ENCODE measurements at regions not wholly inside any gene's neighbourhood (a gene's known extent, or its start where the extent isn't known, plus 50 kb on each side); places are given as distances from the start of the nearest gene placed in this dataset.
"Not testable (repeated sequence)": the region's sequence is repeated elsewhere in the genome, so short reads cannot be mapped to it uniquely, and the experiment has no call there.

DNA sequence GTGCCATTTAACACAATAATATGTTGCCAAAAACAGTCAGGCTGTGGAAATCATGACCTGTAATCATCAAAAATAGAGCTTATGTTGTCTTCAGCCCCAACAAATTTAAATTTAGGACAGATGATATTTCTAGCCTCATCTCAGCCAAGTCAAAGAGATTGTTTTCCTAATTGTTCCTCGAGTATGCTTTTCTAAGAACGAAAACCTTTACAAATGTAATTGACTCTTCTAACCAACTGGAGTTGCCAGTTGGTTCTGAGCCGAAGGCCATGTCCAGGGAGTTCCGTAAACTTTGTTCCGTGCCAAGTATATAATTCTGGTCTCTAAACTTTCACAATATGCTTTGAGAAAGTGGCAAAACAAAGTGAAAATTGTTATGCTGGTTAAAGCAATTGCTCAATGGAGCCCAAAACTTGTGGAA lies 160.8 kb downstream of the CEMIP2 start:
- H3K4me3 ChIP-seq (ENCODE audit: low read length), result no peak overlapping the region
- H3K9ac ChIP-seq (ENCODE audit: low read length), result no peak overlapping the region
- no peak overlapping the region for H3K27ac ChIP-seq (ENCODE audit: low read length)
- no peak overlapping the region for H2AFZ ChIP-seq (ENCODE audit: low read length)
- ATAC-seq (no peak), DNase-seq (no peak)
- no peaks in the 10 kb centered on the region; the same call in 1 of the 2 replicates for H3K36me3 ChIP-seq (ENCODE audit: low read depth, low read length)
- TF ChIP-seq CTCF (conservative IDR thresholded peaks at IDR 0.05; ENCODE audit: low read depth, low read length), result no peak
- no peak for TF ChIP-seq EZH2 (IDR thresholded peaks at IDR 0.05; ENCODE audit: low read length, unreplicated experiment)
- no peak for TF ChIP-seq EZH2phosphoT487 (IDR thresholded peaks at IDR 0.05; ENCODE audit: borderline replicate concordance, low read length)
- no peaks in the 10 kb centered on the region for H3K79me2 ChIP-seq (ENCODE audit: low read length)
- intact Hi-C loops (cut with micrococcal nuclease), result loop anchor here (5.0 kb wide), 1 partner anchor 75 kb away; no protein-coding TSS in a partner anchor
- H4K20me1 ChIP-seq (ENCODE audit: low read length), result no peaks in the 10 kb centered on the region
- CTCF ChIA-PET, result no interaction called here
- H3K4me2 ChIP-seq (ENCODE audit: low read length), result no peak overlapping the region
- BruUV-seq (replicated peaks), result no TSS peak
- POLR2A ChIA-PET (ENCODE audit: unreplicated experiment), result no interaction called here
- H3K9me3 ChIP-seq (ENCODE audit: low read length), result no peaks in the 10 kb centered on the region
- no peaks in the 10 kb centered on the region for H3K4me1 ChIP-seq (ENCODE audit: insufficient read depth, low read length)
- H3K9me2 ChIP-seq (replicated peaks; ENCODE audit: low read length), result no peaks in the 10 kb centered on the region
- no peaks in the 10 kb centered on the region for H3K27me3 ChIP-seq (ENCODE audit: low read length)
- no peaks in the 10 kb centered on the region for H3F3A ChIP-seq (ENCODE audit: low read length, unreplicated experiment)

GRCh38 chr9:71604197-71605063 lies 163.9 kb downstream of the CEMIP2 start:
- no peak overlapping the region for H3K4me2 ChIP-seq (ENCODE audit: low read length)
- POLR2A ChIA-PET (ENCODE audit: unreplicated experiment), result interaction anchor here (0.7 kb wide), 1 partner anchor 43 kb away, joined by 3 read pairs; no protein-coding TSS in a partner anchor
- no TSS peak for BruUV-seq (replicated peaks)
- no peaks in the 10 kb centered on the region for H4K20me1 ChIP-seq (ENCODE audit: low read length)
- H2AFZ ChIP-seq (ENCODE audit: low read length), result no peak overlapping the region
- no peaks in the 10 kb centered on the region for H3K79me2 ChIP-seq (ENCODE audit: low read length)
- TF ChIP-seq EZH2phosphoT487 (IDR thresholded peaks at IDR 0.05; ENCODE audit: borderline replicate concordance, low read length) (no peak), EZH2 (IDR thresholded peaks at IDR 0.05; ENCODE audit: low read length, unreplicated experiment) (no peak), CTCF (conservative IDR thresholded peaks at IDR 0.05; ENCODE audit: low read depth, low read length) (peak; percentile 86)
- no peaks in the 10 kb centered on the region for H3K4me1 ChIP-seq (ENCODE audit: insufficient read depth, low read length)
- no peak overlapping the region for H3K27ac ChIP-seq (ENCODE audit: low read length)
- CTCF ChIA-PET, result no interaction called here
- H3K9me2 ChIP-seq (replicated peaks; ENCODE audit: low read length), result no peaks in the 10 kb centered on the region
- H3K4me3 ChIP-seq (ENCODE audit: low read length), result no peak overlapping the region
- DNase-seq (peak; percentile 66), ATAC-seq (peak; percentile 74)
- intact Hi-C loops (cut with micrococcal nuclease), result loop anchor here (1.0 to 5.0 kb wide), 5 partner anchors 30 to 203 kb away; no protein-coding TSS in a partner anchor
- no peaks in the 10 kb centered on the region for H3F3A ChIP-seq (ENCODE audit: low read length, unreplicated experiment)
- no peak overlapping the region for H3K9ac ChIP-seq (ENCODE audit: low read length)
- no peaks in the 10 kb centered on the region for H3K9me3 ChIP-seq (ENCODE audit: low read length)
- H3K36me3 ChIP-seq (ENCODE audit: low read depth, low read length), result no peaks in the 10 kb centered on the region; the same call in 1 of the 2 replicates
- no peaks in the 10 kb centered on the region for H3K27me3 ChIP-seq (ENCODE audit: low read length)

DNA sequence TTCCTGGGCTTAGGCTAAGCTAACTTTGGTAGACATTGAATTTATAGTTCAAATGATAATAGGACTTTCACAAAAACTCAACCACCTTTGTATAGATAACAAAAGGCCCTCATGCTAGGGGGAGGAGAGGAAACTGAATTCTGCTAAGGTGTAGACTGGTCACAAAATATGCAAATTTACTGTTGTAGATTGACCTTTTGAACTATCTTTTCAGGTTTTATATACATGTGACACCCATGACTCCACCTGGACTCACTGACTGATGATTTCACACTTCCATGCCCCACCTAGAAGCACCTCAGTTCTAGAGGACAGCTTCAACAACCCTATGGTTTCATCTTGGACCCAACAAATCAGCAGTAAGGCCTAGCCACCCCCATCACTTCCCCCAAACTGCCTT lies 165.7 kb downstream of the CEMIP2 start:
- Histone ChIP-seq H3K27ac (ENCODE audit: low read length) (no peak overlapping the region), H3K9ac (ENCODE audit: low read length) (no peak overlapping the region), H3F3A (ENCODE audit: low read length, unreplicated experiment) (no peaks in the 10 kb centered on the region), H3K27me3 (ENCODE audit: low read length) (no peaks in the 10 kb centered on the region), H3K9me2 (replicated peaks; ENCODE audit: low read length) (no peaks in the 10 kb centered on the region), H3K36me3 (ENCODE audit: low read depth, low read length) (no peaks in the 10 kb centered on the region; the same call in 1 of the 2 replicates), H3K4me1 (ENCODE audit: insufficient read depth, low read length) (no peaks in the 10 kb centered on the region), H3K79me2 (ENCODE audit: low read length) (no peaks in the 10 kb centered on the region), H3K4me3 (ENCODE audit: low read length) (no peak overlapping the region), H4K20me1 (ENCODE audit: low read length) (no peaks in the 10 kb centered on the region), H3K4me2 (ENCODE audit: low read length) (no peak overlapping the region), H3K9me3 (ENCODE audit: low read length) (no peaks in the 10 kb centered on the region), H2AFZ (ENCODE audit: low read length) (no peak overlapping the region)
- intact Hi-C loops (cut with micrococcal nuclease), result loop anchor here (5.0 kb wide), 2 partner anchors 115 to 205 kb away; no protein-coding TSS in a partner anchor
- CTCF ChIA-PET, result no interaction called here
- ATAC-seq, result no peak
- POLR2A ChIA-PET (ENCODE audit: unreplicated experiment), result no interaction called here
- no peak for TF ChIP-seq EZH2phosphoT487 (IDR thresholded peaks at IDR 0.05; ENCODE audit: borderline replicate concordance, low read length)
- no peak for TF ChIP-seq CTCF (conservative IDR thresholded peaks at IDR 0.05; ENCODE audit: low read depth, low read length)
- TF ChIP-seq EZH2 (IDR thresholded peaks at IDR 0.05; ENCODE audit: low read length, unreplicated experiment), result no peak
- BruUV-seq (replicated peaks), result no TSS peak
- DNase-seq, result no peak

DNA sequence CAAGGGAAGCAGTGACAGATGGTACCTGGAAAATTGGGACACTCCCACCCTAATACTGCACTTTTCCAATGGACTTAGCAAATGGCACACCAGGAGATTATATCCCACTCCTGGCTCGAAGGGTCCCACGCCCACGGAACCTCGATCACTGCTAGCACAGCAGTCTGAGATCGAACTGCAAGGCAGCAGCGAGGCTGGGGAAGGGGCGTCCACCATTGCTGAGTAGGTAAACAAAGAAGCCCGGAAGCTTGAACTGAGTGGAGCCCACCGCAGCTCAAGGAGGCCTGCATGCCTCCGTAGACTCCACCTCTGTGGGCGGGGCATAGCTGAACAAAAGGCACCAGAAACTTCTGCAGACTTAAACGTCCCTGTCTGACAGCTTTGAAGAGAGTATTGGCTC lies 172.6 kb downstream of the CEMIP2 start:
- H3K9ac ChIP-seq (ENCODE audit: low read length); H3K4me1 ChIP-seq (ENCODE audit: insufficient read depth, low read length); BruUV-seq (replicated peaks); H3K36me3 ChIP-seq (ENCODE audit: low read depth, low read length); H4K20me1 ChIP-seq (ENCODE audit: low read length); H3K4me2 ChIP-seq (ENCODE audit: low read length); H2AFZ ChIP-seq (ENCODE audit: low read length); H3K4me3 ChIP-seq (ENCODE audit: low read length); intact Hi-C loops (cut with micrococcal nuclease); CTCF ChIA-PET; H3K79me2 ChIP-seq (ENCODE audit: low read length); POLR2A ChIA-PET (ENCODE audit: unreplicated experiment); H3K27ac ChIP-seq (ENCODE audit: low read length); H3F3A ChIP-seq (ENCODE audit: low read length, unreplicated experiment); DNase-seq; H3K9me2 ChIP-seq (replicated peaks; ENCODE audit: low read length); H3K27me3 ChIP-seq (ENCODE audit: low read length); ATAC-seq; H3K9me3 ChIP-seq (ENCODE audit: low read length): not testable (repeated sequence)

Measured in PC-3 (cell line).